IPS-NIHi11 (cell line): ENCODE measurements at regions not wholly inside any gene's neighbourhood (a gene's known extent, or its start where the extent isn't known, plus 50 kb on each side); places are given as distances from the start of the nearest gene placed in this dataset.
A peak's percentile ranks its signal among the peaks of the same experiment; 100 is the strongest.

ENCODE experiments used
- DNase-seq: peaks from one replicate; pipeline ENCODE4 v3.0.0; 2012; ENCODE audit warnings: mixed read lengths, low spot score

DNA sequence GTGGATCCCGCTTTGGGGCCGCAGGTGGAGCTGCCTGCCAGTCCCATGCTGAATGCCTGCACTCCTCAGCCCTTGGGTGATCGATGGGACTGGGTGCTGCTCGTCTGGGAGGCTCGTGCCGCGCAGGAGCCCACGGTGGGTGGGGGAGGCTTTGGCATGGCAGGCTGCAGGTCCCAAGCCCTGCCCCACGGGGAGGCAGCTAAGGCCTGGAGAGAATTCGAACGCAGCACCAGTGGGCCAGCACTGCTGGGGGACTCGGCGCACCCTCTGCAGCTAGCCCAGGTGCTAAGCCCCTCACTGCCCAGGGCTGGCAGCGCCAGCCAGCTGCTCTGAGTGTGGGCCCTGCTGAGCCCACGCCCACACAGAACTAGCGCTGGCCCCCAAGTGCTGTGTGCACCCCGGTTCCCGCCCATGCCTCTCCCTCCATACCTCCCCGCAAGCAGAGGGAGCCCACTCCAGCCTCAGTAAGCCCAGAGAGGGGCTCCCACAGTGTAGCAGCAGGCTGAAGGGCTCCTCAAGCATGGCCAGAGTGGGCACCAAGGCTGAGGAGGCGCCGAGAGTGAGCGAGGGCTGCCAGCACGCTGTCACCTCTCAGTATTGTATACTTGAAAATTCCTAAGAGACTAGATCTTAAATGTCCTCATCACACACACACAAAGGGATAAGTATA, 1654.2 kb upstream of the SLC39A10 start:
- no peak for DNase-seq

GRCh38 chr2:193990868-193991267, 1666.2 kb upstream of the SLC39A10 start:
- no peak for DNase-seq

- DNase-seq = no peak
Measured at GRCh38 chr2:193989645-193990044, 1667.4 kb upstream of the SLC39A10 start.

DNA sequence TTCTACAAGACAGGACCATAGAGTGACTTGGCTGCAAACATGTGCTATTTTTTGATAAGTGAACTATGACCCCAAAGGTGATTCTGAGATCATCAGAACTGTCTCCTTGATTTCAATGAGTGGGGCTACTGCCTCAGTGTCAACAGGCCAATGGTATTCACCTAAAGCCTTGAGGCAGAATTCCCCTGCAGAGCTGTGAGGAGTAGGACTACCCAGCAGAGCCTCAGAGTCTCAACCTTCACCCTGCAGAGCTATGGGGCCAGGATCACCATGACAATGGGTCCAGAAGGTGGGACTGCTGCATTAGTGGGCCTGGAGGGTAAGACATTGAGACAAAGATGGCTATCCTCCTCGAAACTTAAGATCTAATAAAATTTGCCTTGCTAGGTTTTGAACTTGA, 1668.2 kb upstream of the SLC39A10 start:
- no peak for DNase-seq

DNA sequence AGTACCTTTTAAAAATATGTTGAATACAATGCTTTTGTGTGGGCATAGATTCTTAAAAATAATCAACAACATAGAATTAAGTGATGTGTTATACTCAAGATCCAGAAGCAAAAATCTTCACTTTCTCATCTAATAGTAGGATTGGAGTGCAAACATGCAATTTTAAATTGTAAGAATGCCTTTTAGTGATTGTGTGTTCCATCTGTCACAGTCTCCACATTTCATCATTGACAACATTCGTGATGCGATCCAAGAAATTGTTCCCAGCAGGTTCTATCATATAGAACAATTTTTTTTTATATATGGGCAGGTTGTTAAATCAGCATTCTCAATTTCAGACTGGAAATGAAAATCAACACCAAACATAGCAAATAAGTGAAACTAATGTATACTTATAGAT, 1671.8 kb upstream of the SLC39A10 start:
- no peak for DNase-seq

- DNase-seq = no peak
Measured at GRCh38 chr2:193980599-193980998, 1676.4 kb upstream of the SLC39A10 start.

- DNase-seq = no peak
Measured at GRCh38 chr2:193973781-193974180, 1683.2 kb upstream of the SLC39A10 start.

DNA sequence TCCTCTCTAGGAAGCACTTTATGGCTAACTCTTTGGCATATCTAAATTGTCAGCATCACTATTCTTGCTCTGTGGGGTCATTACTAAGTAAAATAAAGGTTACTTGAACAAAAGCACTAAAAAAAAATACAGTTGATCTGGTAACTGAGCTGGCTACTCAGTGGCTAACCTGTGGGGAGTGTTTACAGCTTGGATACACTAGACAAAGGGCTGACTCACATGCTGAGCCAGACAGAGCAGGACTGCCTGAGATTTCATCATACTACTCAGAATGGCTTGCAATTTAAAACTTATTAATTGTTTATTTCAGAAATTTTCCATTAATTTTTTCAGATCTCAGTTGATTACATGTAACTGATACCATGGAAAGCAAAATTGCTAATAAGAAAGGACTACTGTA, 1690.4 kb upstream of the SLC39A10 start:
- DNase-seq = peak; percentile 44

DNA sequence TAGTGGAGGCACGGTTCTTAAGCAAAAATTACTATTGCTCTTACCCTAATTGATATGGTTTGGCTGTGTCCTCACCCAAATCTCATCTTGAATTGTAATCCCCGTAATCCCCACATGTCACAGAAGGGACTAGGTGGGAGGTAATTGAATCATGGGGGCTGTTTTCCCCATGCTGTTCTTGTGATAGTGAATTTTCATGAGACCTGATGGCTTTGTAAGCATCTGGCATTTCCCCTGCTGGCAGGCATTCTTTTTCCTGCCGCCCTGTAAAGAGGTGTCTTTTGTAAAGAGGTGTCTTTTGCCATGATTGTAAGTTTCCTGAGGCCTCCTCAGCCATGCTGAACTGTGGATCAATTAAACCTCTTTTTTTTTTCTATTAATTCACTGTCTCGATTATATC, 1691.8 kb upstream of the SLC39A10 start:
- no peak for DNase-seq

- DNase-seq = peak; percentile 14
Measured at GRCh38 chr2:193963472-193964119, 1693.4 kb upstream of the SLC39A10 start.

- no peak for DNase-seq
Measured at GRCh38 chr2:193946806-193947205, 1710.2 kb upstream of the SLC39A10 start.

DNA sequence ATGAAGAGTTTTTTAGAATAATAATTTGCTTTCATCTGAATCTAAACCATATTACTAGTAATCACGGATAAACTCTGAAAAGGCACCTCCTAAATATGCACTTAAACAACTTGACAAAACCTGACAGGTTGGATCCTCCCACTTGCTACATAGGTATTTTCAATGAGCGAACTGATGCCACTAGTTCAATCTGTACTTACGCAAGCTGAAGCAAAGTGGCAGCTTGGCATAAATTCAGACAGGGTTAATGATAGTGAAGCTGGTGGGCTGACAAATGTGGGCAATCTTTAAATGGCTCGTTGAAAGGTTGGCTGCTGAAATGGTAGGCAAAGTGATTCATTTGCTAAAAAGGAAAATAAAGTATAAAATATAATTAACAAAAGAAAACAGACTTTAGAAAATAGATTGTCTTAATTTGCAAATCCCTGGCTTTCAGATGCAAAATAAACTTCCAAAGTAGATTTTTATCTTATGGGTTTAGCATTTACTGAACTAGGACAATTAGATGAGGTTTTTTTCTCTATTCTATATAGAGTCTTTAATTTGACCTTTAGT, 1713.5 kb upstream of the SLC39A10 start:
- no peak for DNase-seq

GRCh38 chr2:193935114-193935513, 1721.9 kb upstream of the SLC39A10 start:
- no peak for DNase-seq

- DNase-seq = no peak
Measured at GRCh38 chr2:193929131-193929530, 1727.9 kb upstream of the SLC39A10 start.

- DNase-seq = no peak
Measured at GRCh38 chr2:193907561-193907960, 1712.8 kb upstream of the TMEFF2 start.

- no peak for DNase-seq
Measured at GRCh38 chr2:193900292-193900691, 1705.6 kb upstream of the TMEFF2 start.

DNA sequence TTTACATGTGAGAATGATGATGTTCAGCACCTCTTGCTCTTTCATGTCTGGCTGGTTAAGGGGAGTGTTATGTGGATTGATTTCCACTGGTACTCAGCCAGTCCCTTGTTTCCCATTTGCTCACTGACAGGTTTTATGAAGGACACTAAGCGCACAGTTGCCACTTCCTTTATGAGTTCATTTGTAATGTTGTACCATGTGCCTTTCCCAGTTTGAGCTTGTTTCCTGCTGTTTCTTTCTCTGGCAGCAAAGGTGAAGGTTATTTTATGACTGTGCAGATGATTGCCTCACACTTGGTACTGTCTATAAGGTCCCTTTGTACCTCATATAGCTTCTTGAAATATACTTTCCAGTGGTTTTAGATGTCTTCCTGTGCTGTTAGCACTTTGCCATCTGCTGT, 1700.5 kb upstream of the TMEFF2 start:
- no peak for DNase-seq

GRCh38 chr2:193894081-193894480, 1699.3 kb upstream of the TMEFF2 start:
- no peak for DNase-seq

DNA sequence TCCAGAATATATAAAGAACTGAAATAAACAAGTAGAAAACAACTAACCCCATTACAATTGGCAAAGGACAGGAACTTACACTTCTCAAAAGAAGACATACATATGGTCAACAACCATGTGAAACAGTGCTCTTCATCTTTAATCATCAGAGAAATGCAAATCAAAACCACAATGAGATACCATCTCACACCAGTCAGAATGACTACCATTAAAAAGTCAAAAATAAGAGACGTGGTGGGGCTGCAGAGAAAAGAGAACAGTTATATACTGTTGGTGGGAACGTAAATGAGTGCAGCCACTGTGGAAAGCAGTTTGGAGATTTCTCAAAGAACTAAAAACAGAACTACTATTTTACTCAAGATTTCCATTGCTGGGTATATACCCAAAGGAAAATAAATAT, 1696.3 kb upstream of the TMEFF2 start:
- no peak for DNase-seq

DNA sequence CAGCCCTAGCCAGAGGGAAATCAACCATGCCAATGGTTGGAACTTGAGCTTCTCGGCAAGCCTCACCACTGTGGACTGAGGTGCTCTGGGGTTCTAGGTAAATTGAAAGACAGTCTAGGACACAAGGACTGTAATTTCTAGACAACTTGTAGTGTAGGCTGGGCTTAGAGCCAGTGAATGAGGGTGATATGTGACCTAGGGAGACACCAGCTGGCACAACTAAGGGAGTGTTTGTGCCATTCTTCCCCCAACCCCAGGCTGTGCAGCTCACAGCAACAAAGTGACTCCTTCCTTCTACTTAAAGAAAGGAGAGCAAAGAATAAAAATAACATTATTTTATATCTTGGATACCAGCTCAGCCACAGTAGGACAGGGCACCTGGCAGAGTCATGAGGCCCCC, 1690.7 kb upstream of the TMEFF2 start:
- no peak for DNase-seq

GRCh38 chr2:193883820-193884219, 1689.1 kb upstream of the TMEFF2 start:
- DNase-seq = no peak

DNA sequence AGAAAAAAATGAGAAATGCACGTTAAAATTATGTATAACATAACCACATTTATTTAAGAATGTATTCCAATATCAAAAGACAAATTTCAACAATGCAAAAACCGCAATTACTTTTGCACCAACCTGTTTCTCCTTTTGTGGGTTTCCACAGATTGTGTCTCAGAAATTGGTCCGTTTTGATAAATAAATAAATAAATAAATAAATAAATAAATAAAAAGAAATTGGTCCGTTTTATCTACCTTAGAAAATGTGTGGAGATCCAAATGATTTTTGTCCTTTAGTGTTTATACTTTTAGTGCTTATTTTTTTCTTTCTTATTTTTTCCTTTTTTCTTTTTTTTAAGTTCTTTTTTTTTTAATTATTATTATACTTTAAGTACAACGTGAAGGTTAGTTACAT, 1682.2 kb upstream of the TMEFF2 start:
- DNase-seq = no peak

DNA sequence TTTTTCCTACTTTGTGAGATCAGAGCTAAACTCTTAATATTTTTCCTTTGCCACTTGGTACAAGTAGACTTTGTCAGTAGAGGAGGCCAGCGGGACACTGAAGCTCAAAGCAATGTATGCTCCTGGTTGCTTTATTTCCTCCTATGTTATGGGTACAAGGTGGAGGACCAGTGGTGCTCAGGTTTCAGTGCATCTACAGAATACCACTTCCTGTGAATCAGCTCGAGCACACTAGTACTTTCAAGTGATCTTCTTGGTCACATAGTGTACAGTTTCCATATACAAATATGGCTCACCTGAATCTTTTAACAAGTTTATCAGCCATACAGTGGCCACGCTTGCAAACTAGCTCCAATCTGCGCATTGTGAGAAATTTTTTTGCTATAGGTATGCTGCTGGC, 1674.8 kb upstream of the TMEFF2 start:
- no peak for DNase-seq

- DNase-seq = peak; percentile 4
Measured at GRCh38 chr2:193868833-193869232, 1674.1 kb upstream of the TMEFF2 start.
